ENCODE measurements at regions not wholly inside any gene's neighbourhood (a gene's known extent, or its start where the extent isn't known, plus 50 kb on each side); places are given as distances from the start of the nearest gene placed in this dataset.

GRCh38 chr10:78336402-78336791 is 302.7 kb downstream of the RPS24 start:
- Histone ChIP-seq H3K79me2 (ENCODE audit: insufficient read depth, low read length) (no peaks in the 10 kb centered on the region), H3K9ac (ENCODE audit: low read length) (no peak overlapping the region), H3K36me3 (ENCODE audit: control insufficient read depth in 1 of 2, insufficient read depth in 2 of 2, low read length in 2 of 2) (no peaks in the 10 kb centered on the region), H3K4me3 (replicated peaks in 1 of 2; ENCODE audit: low read depth in 1 of 2, low read length in 2 of 2) (no peak overlapping the region), H2AFZ (ENCODE audit: low read depth, low read length, poor library complexity, severe bottlenecking) (no peak overlapping the region), H3K27me3 (ENCODE audit: insufficient read depth, low read length) (peaks cover 13% of the 10 kb centered on the region; the same call in 1 of the 2 replicates), H3K9me3 (ENCODE audit: control insufficient read depth in 1 of 2, insufficient read depth in 1 of 2, low read depth in 1 of 2, low read length in 2 of 2) (no peaks in the 10 kb centered on the region), H3K27ac (ENCODE audit: low read depth, low read length) (no peak overlapping the region), H3K4me1 (ENCODE audit: control insufficient read depth in 1 of 2, insufficient read depth in 2 of 2, low read length in 2 of 2) (no peaks in the 10 kb centered on the region), H4K20me1 (ENCODE audit: insufficient read depth) (no peaks in the 10 kb centered on the region), H3K9me2 (ENCODE audit: insufficient read depth) (no peaks in the 10 kb centered on the region), H3K4me2 (ENCODE audit: low read length) (no peak overlapping the region)
- ChIA-PET POLR2A (no interaction called here), RAD21 (ENCODE audit: low non-redundant PET in 1 of 2, low total read pairs in 2 of 2, uncharacterized antibody in 2 of 2, unreplicated experiment in 2 of 2) (no interaction called here), CTCF (no interaction called here)
- DNase-seq (ENCODE audit: low read depth, low spot score), result no peak
- TF ChIP-seq RAD21 (IDR thresholded peaks at IDR 0.05; ENCODE audit: low read depth) (no peak), ATF3 (IDR thresholded peaks at IDR 0.05) (no peak), CBX3 (IDR thresholded peaks at IDR 0.05; ENCODE audit: low read depth) (no peak), MAX (IDR thresholded peaks at IDR 0.05) (no peak), JUND (IDR thresholded peaks at IDR 0.05) (no peak), TCF7L2 (IDR thresholded peaks at IDR 0.05; ENCODE audit: borderline replicate concordance, extremely low read depth, insufficient read depth, insufficient read length) (no peak), REST (IDR thresholded peaks at IDR 0.05; ENCODE audit: low read depth) (no peak), EZH2 (IDR thresholded peaks at IDR 0.05) (no peak), POLR2AphosphoS5 (IDR thresholded peaks at IDR 0.05; ENCODE audit: low read depth, low read length) (no peak), CTCF (IDR thresholded peaks at IDR 0.05 in 2 of 3, conservative IDR thresholded peaks at IDR 0.05 in 1 of 3; ENCODE audit: borderline replicate concordance in 1 of 3, insufficient read depth in 1 of 3, low read depth in 2 of 3, low read length in 2 of 3) (no peak), EGR1 (IDR thresholded peaks at IDR 0.05; ENCODE audit: low read depth) (no peak), ZBTB33 (IDR thresholded peaks at IDR 0.05; ENCODE audit: extremely low read depth, insufficient replicate concordance, low read length) (no peak), FOSL1 (IDR thresholded peaks at IDR 0.05; ENCODE audit: low read depth) (no peak), SRF (IDR thresholded peaks at IDR 0.05; ENCODE audit: low read depth) (no peak), SIN3A (IDR thresholded peaks at IDR 0.05; ENCODE audit: low read depth) (no peak), ELF1 (IDR thresholded peaks at IDR 0.05; ENCODE audit: borderline replicate concordance, low read depth) (no peak), POLR2A (IDR thresholded peaks at IDR 0.05; ENCODE audit: borderline replicate concordance, extremely low read depth, insufficient read depth, insufficient read length) (no peak)
- intact Hi-C loops (cut with micrococcal nuclease), result no loop called here
- no TSS peak for BruUV-seq (replicated peaks)
- no peak for ATAC-seq

Measured in HCT116 (cell line).